ENCODE measurements at regions not wholly inside any gene's neighbourhood (a gene's known extent, or its start where the extent isn't known, plus 50 kb on each side); places are given as distances from the start of the nearest gene placed in this dataset.
"Not testable (repeated sequence)": the region's sequence is repeated elsewhere in the genome, so short reads cannot be mapped to it uniquely, and the experiment has no call there.

DNA sequence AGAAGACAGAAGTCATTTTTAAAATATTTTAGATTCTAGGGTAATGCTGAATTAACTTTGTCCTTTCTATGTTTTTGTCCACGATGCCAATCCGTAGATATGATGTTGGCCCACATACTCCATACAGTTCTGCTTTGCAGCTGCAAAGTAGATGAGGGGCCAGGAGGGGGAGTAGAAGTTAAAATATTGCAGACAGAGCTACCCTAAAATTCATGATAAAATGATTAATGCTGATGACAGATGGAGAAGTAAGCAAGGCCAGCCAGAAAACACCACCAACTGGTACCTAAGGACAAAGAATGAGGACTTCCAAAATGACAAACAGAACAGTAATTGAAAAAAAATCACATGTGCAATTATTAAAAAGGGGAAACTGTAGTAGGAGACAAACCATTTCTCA is 756.6 kb upstream of the ARPP21 start:
- TF ChIP-seq, protein P1, sequence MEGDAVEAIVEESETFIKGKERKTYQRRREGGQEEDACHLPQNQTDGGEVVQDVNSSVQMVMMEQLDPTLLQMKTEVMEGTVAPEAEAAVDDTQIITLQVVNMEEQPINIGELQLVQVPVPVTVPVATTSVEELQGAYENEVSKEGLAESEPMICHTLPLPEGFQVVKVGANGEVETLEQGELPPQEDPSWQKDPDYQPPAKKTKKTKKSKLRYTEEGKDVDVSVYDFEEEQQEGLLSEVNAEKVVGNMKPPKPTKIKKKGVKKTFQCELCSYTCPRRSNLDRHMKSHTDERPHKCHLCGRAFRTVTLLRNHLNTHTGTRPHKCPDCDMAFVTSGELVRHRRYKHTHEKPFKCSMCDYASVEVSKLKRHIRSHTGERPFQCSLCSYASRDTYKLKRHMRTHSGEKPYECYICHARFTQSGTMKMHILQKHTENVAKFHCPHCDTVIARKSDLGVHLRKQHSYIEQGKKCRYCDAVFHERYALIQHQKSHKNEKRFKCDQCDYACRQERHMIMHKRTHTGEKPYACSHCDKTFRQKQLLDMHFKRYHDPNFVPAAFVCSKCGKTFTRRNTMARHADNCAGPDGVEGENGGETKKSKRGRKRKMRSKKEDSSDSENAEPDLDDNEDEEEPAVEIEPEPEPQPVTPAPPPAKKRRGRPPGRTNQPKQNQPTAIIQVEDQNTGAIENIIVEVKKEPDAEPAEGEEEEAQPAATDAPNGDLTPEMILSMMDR (IDR thresholded peaks at IDR 0.05; ENCODE audit: insufficient read depth, low read length), result no peak
- no peak overlapping the region for H3K4me3 ChIP-seq (ENCODE audit: low read depth, low read length)
- no peak for DNase-seq (ENCODE audit: low read depth)

DNA sequence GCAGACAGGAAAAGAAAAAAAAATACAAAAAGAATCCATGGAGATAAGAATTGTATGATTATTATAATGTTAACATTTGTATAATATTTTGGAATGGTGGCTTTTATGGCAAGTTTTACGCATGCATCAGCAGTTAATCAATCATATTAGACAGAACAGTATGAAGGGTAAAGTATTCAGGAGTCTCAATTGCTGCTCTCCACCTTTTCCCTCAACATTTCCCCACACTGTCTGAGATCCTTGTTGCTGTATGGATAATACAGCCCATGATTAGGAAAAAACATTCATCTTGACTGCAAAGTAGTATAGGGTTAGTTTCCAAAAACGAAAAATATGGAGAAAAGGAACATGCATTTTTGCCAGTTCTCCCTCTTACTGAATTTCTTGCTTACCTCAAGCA is 755.3 kb upstream of the ARPP21 start:
- no peak for DNase-seq (ENCODE audit: low read depth)
- TF ChIP-seq, protein P1 (IDR thresholded peaks at IDR 0.05; ENCODE audit: insufficient read depth, low read length), result no peak
- H3K4me3 ChIP-seq (ENCODE audit: low read depth, low read length), result no peak overlapping the region

DNA sequence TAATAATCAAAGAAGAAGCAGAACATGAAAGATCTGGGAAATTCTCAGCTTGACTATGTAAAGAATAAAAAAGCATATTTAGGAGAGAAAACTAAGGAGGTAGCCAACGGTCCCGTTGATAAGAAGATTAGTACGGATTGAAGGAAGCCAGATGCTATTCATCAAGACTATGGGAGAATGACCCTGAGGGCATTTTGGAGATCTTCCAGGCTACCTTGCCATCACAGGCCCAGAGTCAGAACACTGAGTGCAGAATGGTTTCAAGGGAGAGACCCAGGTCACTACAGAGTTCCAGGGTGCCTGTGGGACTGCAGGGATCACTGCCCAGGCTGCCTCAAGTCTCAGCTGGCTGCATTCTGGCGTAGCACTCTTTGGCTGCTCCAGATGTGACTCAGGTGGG is 752.9 kb upstream of the ARPP21 start:
- no peak for DNase-seq (ENCODE audit: low read depth)
- no peak overlapping the region for H3K4me3 ChIP-seq (ENCODE audit: low read depth, low read length)
- TF ChIP-seq, protein P1 (IDR thresholded peaks at IDR 0.05; ENCODE audit: insufficient read depth, low read length), result no peak

DNA sequence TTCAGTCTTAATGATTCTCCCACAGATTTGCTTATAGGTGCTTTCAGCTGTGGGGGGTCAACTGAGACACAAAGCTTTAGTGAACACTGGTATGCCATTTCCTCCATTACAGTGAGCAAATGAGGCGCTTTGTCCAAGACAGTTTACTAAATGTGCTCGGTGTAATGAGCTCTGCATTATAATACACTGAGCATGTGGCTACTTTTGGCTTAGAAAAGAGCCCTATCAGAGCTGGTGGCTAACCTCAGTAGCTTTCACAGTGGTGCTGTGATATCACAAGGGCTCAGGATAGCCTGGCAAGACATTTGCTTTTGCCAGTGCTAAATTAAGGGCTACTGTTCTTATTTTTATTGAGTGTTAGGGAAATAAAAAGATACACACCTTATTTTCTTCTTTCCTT is 749.7 kb upstream of the ARPP21 start:
- TF ChIP-seq, protein P1 (IDR thresholded peaks at IDR 0.05; ENCODE audit: insufficient read depth, low read length), result no peak

DNA sequence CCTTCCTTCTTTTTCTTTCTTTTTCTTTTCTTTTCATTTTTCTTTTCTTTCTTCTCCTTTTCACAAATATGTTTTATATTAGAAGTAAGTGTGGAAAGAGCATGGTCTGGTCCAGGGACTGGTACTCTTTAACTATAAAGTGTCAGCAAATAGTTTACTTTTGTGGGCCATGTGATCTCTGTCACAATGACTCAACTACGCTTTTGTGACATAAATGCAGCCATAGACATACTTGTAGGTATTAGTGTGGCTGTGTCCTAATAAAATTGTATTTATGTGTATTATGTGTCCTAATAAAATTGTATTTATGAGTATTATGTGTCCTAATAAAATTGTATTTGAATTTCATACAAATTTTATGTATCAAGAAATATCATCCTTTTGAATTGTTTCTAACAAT is 749.1 kb upstream of the ARPP21 start:
- no peak for DNase-seq (ENCODE audit: low read depth)
- H3K4me3 ChIP-seq (ENCODE audit: low read depth, low read length), result no peak overlapping the region
- TF ChIP-seq, protein P1 (IDR thresholded peaks at IDR 0.05; ENCODE audit: insufficient read depth, low read length), result no peak

More for the DNA sequence above, 749.7 kb upstream of the ARPP21 start:
- DNase-seq (ENCODE audit: low read depth), result no peak
- H3K4me3 ChIP-seq (ENCODE audit: low read depth, low read length), result no peak overlapping the region

DNA sequence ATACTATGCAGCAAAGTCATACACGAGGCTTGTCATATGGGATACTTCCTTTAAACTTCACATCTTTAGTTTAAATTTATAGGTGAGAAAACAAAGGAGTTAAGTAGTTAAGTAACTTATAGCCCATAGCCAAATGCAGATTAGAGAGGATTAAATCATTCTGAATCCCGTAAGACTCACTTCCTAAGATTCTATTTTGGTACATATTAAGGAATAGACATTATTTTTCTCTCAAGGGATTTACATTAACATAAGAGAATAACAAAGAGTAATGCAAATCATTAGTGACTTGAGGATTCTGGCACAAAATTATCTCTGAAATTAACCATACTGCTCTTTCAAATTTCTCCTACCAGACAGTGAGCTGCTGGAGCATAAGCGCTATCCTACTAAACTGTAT is 747.4 kb upstream of the ARPP21 start:
- TF ChIP-seq, protein P1 (IDR thresholded peaks at IDR 0.05; ENCODE audit: insufficient read depth, low read length), result no peak
- DNase-seq (ENCODE audit: low read depth), result no peak
- no peak overlapping the region for H3K4me3 ChIP-seq (ENCODE audit: low read depth, low read length)

DNA sequence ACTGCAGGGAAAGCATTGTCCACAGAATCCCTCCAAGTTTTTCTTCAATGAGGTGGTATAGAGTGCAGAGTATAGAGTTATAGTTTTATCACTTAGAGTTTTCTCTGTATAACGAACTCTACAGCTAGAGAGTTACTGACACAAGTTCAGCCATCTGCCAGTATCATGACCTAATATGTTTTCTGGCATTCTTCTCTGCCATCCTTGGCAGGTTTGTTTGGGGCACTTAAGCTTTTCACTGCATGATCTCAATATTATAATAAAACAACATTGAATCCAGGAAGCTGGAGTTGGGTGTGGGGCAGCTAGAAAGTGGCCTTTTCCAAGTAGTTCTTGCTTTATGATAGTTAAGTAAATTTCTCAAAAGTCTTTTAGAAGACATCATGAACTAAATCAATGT is 743.5 kb upstream of the ARPP21 start:
- TF ChIP-seq, protein P1 (IDR thresholded peaks at IDR 0.05; ENCODE audit: insufficient read depth, low read length), result no peak
- DNase-seq (ENCODE audit: low read depth), result no peak
- H3K4me3 ChIP-seq (ENCODE audit: low read depth, low read length), result no peak overlapping the region

DNA sequence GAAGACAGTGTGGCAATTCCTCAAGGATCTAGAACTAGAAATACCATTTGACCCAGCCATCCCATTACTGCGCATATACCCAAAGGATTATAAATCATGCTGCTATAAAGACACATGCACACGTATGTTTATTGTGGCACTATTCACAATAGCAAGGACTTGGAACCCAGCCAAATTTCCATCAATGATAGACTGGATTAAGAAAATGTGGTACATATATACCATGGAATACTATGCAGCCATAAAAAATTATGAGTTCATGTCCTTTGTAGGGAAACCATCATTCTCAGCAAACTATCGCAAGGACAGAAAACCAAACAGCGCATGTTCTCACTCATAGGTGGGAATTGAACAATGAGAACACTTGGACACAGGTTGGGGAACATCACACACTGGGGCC is 729.6 kb upstream of the ARPP21 start:
- not testable (repeated sequence) for H3K4me3 ChIP-seq (ENCODE audit: low read depth, low read length); DNase-seq (ENCODE audit: low read depth)
